Stimulated activated effector memory CD8-positive, alpha-beta T cell treated with anti-CD3 and anti-CD28 coated beads, Interleukin-12 subunit alpha, Interleukin-12 subunit beta, amount 100 ng/mL, for 72 hours (primary cell): ENCODE measurements at regions not wholly inside any gene's neighbourhood (a gene's known extent, or its start where the extent isn't known, plus 50 kb on each side); places are given as distances from the start of the nearest gene placed in this dataset.
"Not testable (repeated sequence)": the region's sequence is repeated elsewhere in the genome, so short reads cannot be mapped to it uniquely, and the experiment has no call there.

ENCODE experiments used
- ATAC-seq: fragments of 150-1000 bp; cut with Tn5 transposase; 2 replicates; pipeline ENCODE4 v1.10.0; 2021
- DNase-seq, 2 donors: peaks; one replicate each; pipeline ENCODE4 v3.0.0; 2021 to 2022; ENCODE audit warnings: low spot score in 2 of 2
- H3K27ac Mint-ChIP-seq: one replicate; pipeline ENCODE4 v1.8.0; 2022; ENCODE audit warnings: mild to moderate bottlenecking, mixed read lengths
- H3K36me3 Mint-ChIP-seq: one replicate; pipeline ENCODE4 v1.8.0; 2022; ENCODE audit warnings: mild to moderate bottlenecking, mixed read lengths
- H3K4me1 Mint-ChIP-seq: one replicate; pipeline ENCODE4 v1.8.0; 2022; ENCODE audit warnings: mixed read lengths
- H3K4me3 Mint-ChIP-seq: one replicate; pipeline ENCODE4 v1.8.0; 2022; ENCODE audit warnings: mild to moderate bottlenecking, mixed read lengths
- H3K9me3 Mint-ChIP-seq: one replicate; pipeline ENCODE4 v1.8.0; 2022; ENCODE audit warnings: mixed read lengths

- no peak for DNase-seq
- no peaks in the 10 kb centered on the region for H3K4me1 Mint-ChIP-seq
- H3K36me3 Mint-ChIP-seq: no peaks in the 10 kb centered on the region
- H3K27ac Mint-ChIP-seq: no peak overlapping the region
- H3K9me3 Mint-ChIP-seq: peaks cover 9% of the 10 kb centered on the region
- ATAC-seq: no peak
- no peak overlapping the region for H3K4me3 Mint-ChIP-seq
Measured at GRCh38 chr22:47355776-47356510, 593.5 kb downstream of the TBC1D22A start.

- H3K27ac Mint-ChIP-seq: no peak overlapping the region
- no peaks in the 10 kb centered on the region for H3K4me1 Mint-ChIP-seq
- peaks cover 9% of the 10 kb centered on the region for H3K9me3 Mint-ChIP-seq
- no peak overlapping the region for H3K4me3 Mint-ChIP-seq
- no peaks in the 10 kb centered on the region for H3K36me3 Mint-ChIP-seq
- ATAC-seq (no peak), DNase-seq (no peak)
Measured at GRCh38 chr22:47355388-47355725, 592.9 kb downstream of the TBC1D22A start.

- no peak overlapping the region for H3K27ac Mint-ChIP-seq
- H3K36me3 Mint-ChIP-seq: no peaks in the 10 kb centered on the region
- peaks cover 5% of the 10 kb centered on the region for H3K9me3 Mint-ChIP-seq
- H3K4me1 Mint-ChIP-seq: no peaks in the 10 kb centered on the region
- ATAC-seq (no peak), DNase-seq (no peak)
- H3K4me3 Mint-ChIP-seq: no peak overlapping the region
Measured at GRCh38 chr22:47354668-47355387, 592.4 kb downstream of the TBC1D22A start.

GRCh38 chr22:47352920-47353700 lies 590.7 kb downstream of the TBC1D22A start:
- no peaks in the 10 kb centered on the region for H3K4me1 Mint-ChIP-seq
- ATAC-seq (no peak), DNase-seq (no peak)
- H3K27ac Mint-ChIP-seq: no peak overlapping the region
- H3K9me3 Mint-ChIP-seq: no peaks in the 10 kb centered on the region
- H3K4me3 Mint-ChIP-seq: no peak overlapping the region
- H3K36me3 Mint-ChIP-seq: no peaks in the 10 kb centered on the region

GRCh38 chr22:47351836-47352579 lies 589.6 kb downstream of the TBC1D22A start:
- Mint-ChIP-seq H3K27ac (no peak overlapping the region), H3K9me3 (no peaks in the 10 kb centered on the region), H3K36me3 (no peaks in the 10 kb centered on the region), H3K4me3 (no peak overlapping the region), H3K4me1 (no peaks in the 10 kb centered on the region)
- DNase-seq (no peak), ATAC-seq (no peak)

- H3K4me1 Mint-ChIP-seq, H3K4me3 Mint-ChIP-seq, H3K9me3 Mint-ChIP-seq: not testable (repeated sequence)
Measured at GRCh38 chr22:47346287-47346686, 583.8 kb downstream of the TBC1D22A start.

GRCh38 chr22:47345025-47345424 lies 582.6 kb downstream of the TBC1D22A start:
- DNase-seq: no peak
- H3K36me3 Mint-ChIP-seq: no peaks in the 10 kb centered on the region
- no peak overlapping the region for H3K27ac Mint-ChIP-seq
- ATAC-seq: no peak
- no peaks in the 10 kb centered on the region for H3K4me1 Mint-ChIP-seq
- no peak overlapping the region for H3K4me3 Mint-ChIP-seq
- peaks cover 4% of the 10 kb centered on the region for H3K9me3 Mint-ChIP-seq

More at GRCh38 chr22:47346287-47346686, 583.8 kb downstream of the TBC1D22A start:
- not testable (repeated sequence) for ATAC-seq, DNase-seq, H3K27ac Mint-ChIP-seq, H3K36me3 Mint-ChIP-seq

- ATAC-seq (no peak), DNase-seq (no peak)
- Mint-ChIP-seq H3K27ac (no peak overlapping the region), H3K4me1 (no peaks in the 10 kb centered on the region), H3K9me3 (peaks cover 4% of the 10 kb centered on the region), H3K36me3 (no peaks in the 10 kb centered on the region), H3K4me3 (no peak overlapping the region)
Measured at GRCh38 chr22:47344414-47344813, 582.0 kb downstream of the TBC1D22A start.

- Mint-ChIP-seq H3K4me3 (no peak overlapping the region), H3K4me1 (no peaks in the 10 kb centered on the region), H3K9me3 (peaks cover 4% of the 10 kb centered on the region), H3K36me3 (no peaks in the 10 kb centered on the region), H3K27ac (no peak overlapping the region)
- no peak for ATAC-seq
- DNase-seq: no peak
Measured at GRCh38 chr22:47343611-47344010, 581.2 kb downstream of the TBC1D22A start.

- ATAC-seq (no peak), DNase-seq (no peak)
- H3K4me1 Mint-ChIP-seq: no peaks in the 10 kb centered on the region
- H3K27ac Mint-ChIP-seq: no peak overlapping the region
- H3K9me3 Mint-ChIP-seq: peaks cover 4% of the 10 kb centered on the region
- H3K4me3 Mint-ChIP-seq: no peak overlapping the region
- no peaks in the 10 kb centered on the region for H3K36me3 Mint-ChIP-seq
Measured at GRCh38 chr22:47342446-47342845, 580.0 kb downstream of the TBC1D22A start.

- ATAC-seq: no peak
- H3K4me3 Mint-ChIP-seq: no peak overlapping the region
- H3K9me3 Mint-ChIP-seq: peaks cover 4% of the 10 kb centered on the region
- H3K4me1 Mint-ChIP-seq: no peaks in the 10 kb centered on the region
- H3K36me3 Mint-ChIP-seq: no peaks in the 10 kb centered on the region
- DNase-seq: no peak
- no peak overlapping the region for H3K27ac Mint-ChIP-seq
Measured at GRCh38 chr22:47341464-47341863, 579.0 kb downstream of the TBC1D22A start.

GRCh38 chr22:47340851-47341436 lies 578.5 kb downstream of the TBC1D22A start:
- Mint-ChIP-seq H3K4me1 (no peaks in the 10 kb centered on the region), H3K9me3 (peaks cover 8% of the 10 kb centered on the region), H3K27ac (no peak overlapping the region), H3K4me3 (no peak overlapping the region), H3K36me3 (no peaks in the 10 kb centered on the region)
- no peak for DNase-seq
- no peak for ATAC-seq

- no peak overlapping the region for H3K27ac Mint-ChIP-seq
- DNase-seq: no peak
- H3K36me3 Mint-ChIP-seq: no peaks in the 10 kb centered on the region
- peaks cover 7% of the 10 kb centered on the region for H3K9me3 Mint-ChIP-seq
- no peaks in the 10 kb centered on the region for H3K4me1 Mint-ChIP-seq
- peak; percentile 83 for ATAC-seq
- peak overlapping the region; percentile 34 for H3K4me3 Mint-ChIP-seq
Measured at GRCh38 chr22:47337161-47337621, 574.7 kb downstream of the TBC1D22A start.

GRCh38 chr22:47335958-47336357 lies 573.5 kb downstream of the TBC1D22A start:
- Mint-ChIP-seq H3K4me3 (no peak overlapping the region), H3K36me3 (no peaks in the 10 kb centered on the region), H3K27ac (no peak overlapping the region), H3K4me1 (no peaks in the 10 kb centered on the region), H3K9me3 (peaks cover 7% of the 10 kb centered on the region)
- DNase-seq: no peak
- ATAC-seq: no peak

- DNase-seq (no peak), ATAC-seq (no peak)
- no peak overlapping the region for H3K4me3 Mint-ChIP-seq
- H3K36me3 Mint-ChIP-seq: no peaks in the 10 kb centered on the region
- no peak overlapping the region for H3K27ac Mint-ChIP-seq
- H3K4me1 Mint-ChIP-seq: no peaks in the 10 kb centered on the region
- peaks cover 7% of the 10 kb centered on the region for H3K9me3 Mint-ChIP-seq
Measured at GRCh38 chr22:47335460-47335859, 573.0 kb downstream of the TBC1D22A start.
